ENCODE measurements at regions not wholly inside any gene's neighbourhood (a gene's known extent, or its start where the extent isn't known, plus 50 kb on each side); places are given as distances from the start of the nearest gene placed in this dataset.

DNA sequence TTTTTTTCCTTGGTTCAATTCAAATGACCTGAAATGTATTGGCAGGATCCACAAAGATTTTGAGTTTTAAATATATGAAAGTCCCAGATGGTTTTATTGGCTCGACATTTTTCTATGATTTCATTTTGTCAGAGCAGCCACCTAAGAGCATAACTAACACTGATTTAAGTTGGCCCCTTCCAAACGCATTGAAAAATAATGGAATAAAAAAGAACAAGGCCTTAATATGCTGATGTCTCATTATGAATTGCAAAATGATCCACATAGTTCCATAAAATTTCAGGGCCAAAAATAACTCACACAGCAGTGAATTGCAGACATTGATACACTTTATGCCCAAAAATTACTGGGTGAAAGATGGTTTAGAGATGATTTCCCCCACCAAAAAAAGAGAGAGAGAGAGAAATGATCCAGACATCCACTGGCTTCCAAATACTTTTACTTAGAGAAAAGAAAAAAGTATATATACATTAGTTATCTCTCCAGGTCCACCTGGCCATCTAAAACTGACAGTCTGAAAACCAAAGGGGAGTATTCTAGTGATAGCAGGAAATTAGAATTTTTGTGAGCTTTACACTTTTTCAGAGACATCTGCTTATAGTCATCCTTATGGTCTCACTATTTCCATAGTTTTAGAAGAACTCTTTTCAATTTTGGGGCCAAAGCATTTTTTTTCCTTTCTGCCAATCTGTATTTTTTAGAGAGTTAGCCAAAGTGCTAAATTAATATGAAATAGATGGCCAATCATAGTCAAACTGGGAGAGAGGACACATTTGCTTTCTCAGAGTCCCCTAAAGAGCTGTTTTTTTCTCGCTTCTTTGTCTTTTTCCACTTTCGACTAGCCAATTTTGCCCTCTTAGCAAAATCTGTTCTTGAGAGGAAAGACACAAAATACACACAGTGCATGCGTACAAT, 213.5 kb upstream of the RND3 start:
- TF ChIP-seq CTCF (tag by site-specific recombination; IDR thresholded peaks at IDR 0.05) (no peak), SP2 (tag by site-specific recombination; IDR thresholded peaks at IDR 0.05) (no peak), ATF2 (tag by site-specific recombination; IDR thresholded peaks at IDR 0.05; ENCODE audit: low read depth) (no peak), ZNF76 (tag by site-specific recombination; IDR thresholded peaks at IDR 0.05; ENCODE audit: borderline replicate concordance, low read depth) (no peak), ZNF777 (tag by site-specific recombination; IDR thresholded peaks at IDR 0.05; ENCODE audit: borderline replicate concordance) (no peak), ZNF792 (tag by site-specific recombination; IDR thresholded peaks at IDR 0.05) (no peak), TSHZ1 (tag by site-specific recombination; IDR thresholded peaks at IDR 0.05; ENCODE audit: borderline replicate concordance) (no peak), ZBTB21 (tag by site-specific recombination; IDR thresholded peaks at IDR 0.05) (no peak), ZNF292 (tag by site-specific recombination; IDR thresholded peaks at IDR 0.05; ENCODE audit: borderline replicate concordance, low read depth) (no peak), ZBTB44 (tag by site-specific recombination; IDR thresholded peaks at IDR 0.05) (no peak), GLI2 (tag by site-specific recombination; IDR thresholded peaks at IDR 0.05; ENCODE audit: borderline replicate concordance, low read depth) (no peak)
- TF ChIP-seq, protein P1, sequence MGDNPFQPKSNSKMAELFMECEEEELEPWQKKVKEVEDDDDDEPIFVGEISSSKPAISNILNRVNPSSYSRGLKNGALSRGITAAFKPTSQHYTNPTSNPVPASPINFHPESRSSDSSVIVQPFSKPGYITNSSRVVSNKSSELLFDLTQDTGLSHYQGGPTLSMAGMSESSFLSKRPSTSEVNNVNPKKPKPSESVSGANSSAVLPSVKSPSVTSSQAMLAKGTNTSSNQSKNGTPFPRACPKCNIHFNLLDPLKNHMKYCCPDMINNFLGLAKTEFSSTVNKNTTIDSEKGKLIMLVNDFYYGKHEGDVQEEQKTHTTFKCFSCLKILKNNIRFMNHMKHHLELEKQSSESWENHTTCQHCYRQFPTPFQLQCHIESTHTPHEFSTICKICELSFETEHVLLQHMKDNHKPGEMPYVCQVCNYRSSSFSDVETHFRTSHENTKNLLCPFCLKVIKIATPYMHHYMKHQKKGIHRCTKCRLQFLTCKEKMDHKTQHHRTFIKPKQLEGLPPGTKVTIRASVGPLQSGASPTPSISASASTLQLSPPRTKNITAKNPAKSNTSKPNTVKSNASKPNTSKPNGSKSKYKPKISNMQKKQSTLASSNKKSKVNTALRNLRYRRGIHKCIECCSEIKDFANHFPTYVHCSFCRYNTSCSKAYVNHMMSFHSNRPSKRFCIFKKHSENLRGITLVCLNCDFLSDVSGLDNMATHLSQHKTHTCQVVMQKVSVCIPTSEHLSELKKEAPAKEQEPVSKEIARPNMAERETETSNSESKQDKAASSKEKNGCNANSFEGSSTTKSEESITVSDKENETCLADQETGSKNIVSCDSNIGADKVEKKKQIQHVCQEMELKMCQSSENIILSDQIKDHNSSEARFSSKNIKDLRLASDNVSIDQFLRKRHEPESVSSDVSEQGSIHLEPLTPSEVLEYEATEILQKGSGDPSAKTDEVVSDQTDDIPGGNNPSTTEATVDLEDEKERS (tag by site-specific recombination; IDR thresholded peaks at IDR 0.05) = no peak
- TF ChIP-seq, protein P2, sequence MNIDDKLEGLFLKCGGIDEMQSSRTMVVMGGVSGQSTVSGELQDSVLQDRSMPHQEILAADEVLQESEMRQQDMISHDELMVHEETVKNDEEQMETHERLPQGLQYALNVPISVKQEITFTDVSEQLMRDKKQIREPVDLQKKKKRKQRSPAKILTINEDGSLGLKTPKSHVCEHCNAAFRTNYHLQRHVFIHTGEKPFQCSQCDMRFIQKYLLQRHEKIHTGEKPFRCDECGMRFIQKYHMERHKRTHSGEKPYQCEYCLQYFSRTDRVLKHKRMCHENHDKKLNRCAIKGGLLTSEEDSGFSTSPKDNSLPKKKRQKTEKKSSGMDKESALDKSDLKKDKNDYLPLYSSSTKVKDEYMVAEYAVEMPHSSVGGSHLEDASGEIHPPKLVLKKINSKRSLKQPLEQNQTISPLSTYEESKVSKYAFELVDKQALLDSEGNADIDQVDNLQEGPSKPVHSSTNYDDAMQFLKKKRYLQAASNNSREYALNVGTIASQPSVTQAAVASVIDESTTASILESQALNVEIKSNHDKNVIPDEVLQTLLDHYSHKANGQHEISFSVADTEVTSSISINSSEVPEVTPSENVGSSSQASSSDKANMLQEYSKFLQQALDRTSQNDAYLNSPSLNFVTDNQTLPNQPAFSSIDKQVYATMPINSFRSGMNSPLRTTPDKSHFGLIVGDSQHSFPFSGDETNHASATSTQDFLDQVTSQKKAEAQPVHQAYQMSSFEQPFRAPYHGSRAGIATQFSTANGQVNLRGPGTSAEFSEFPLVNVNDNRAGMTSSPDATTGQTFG (tag by site-specific recombination; IDR thresholded peaks at IDR 0.05; ENCODE audit: borderline replicate concordance) = no peak

Data from HEK293 (cell line).